ENCODE measurements at regions not wholly inside any gene's neighbourhood (a gene's known extent, or its start where the extent isn't known, plus 50 kb on each side); places are given as distances from the start of the nearest gene placed in this dataset.

- no peak for TF ChIP-seq TEAD4 (IDR thresholded peaks at IDR 0.05)
- no peak for TF ChIP-seq TAF1 (IDR thresholded peaks at IDR 0.05; ENCODE audit: low read depth)
- no peak for TF ChIP-seq EGR1 (IDR thresholded peaks at IDR 0.05)
- TF ChIP-seq MAX (IDR thresholded peaks at IDR 0.05): no peak
These were observed 120.9 kb upstream of the ZNF217 start for GRCh38 chr20:53714524-53714923.

Data from Ishikawa (cell line).